Globus pallidus (tissue), 1 donor: ENCODE measurements at regions not wholly inside any gene's neighbourhood (a gene's known extent, or its start where the extent isn't known, plus 50 kb on each side); places are given as distances from the start of the nearest gene placed in this dataset.
"Not testable (repeated sequence)": the region's sequence is repeated elsewhere in the genome, so short reads cannot be mapped to it uniquely, and the experiment has no call there.

Experiments
- DNase-seq: peaks from one replicate; pipeline ENCODE4 v3.0.0-alpha.2; 2015; ENCODE audit warnings: low spot score

DNA sequence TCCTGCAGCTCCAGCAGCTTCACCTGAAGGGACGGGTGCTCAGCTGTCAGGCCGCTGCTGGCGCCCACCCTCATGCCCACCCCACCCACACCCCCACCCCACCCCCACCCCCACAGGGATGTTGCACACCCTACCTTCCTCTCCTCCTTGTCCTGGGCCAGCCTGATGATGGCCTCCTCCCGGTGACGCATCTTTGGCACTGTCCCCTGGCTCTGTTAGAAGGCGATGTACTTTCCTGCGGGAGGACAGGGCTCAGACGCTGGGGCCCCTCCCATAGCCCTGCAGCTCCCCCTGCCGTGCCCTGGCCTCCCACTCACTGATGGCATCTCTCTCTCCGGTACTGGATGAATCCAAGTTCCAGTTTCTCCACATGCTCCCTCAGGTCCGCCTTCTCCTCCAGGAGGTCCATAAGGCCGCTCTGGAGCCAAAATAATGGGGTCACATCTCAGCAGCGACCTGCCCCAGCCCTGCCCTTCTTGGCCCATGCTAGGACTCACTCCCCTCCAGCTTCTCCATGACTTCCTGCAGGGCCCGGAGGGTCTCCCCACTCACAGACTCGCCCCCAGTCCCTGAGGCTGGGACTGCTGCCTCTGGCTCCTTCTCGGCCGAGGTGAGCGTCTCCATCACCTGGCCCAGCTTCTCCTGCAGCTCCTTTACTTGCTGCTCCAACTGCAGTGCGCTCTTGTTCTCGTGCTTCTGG is 55.2 kb downstream of the GOLGA8B start:
- DNase-seq: not testable (repeated sequence)

DNA sequence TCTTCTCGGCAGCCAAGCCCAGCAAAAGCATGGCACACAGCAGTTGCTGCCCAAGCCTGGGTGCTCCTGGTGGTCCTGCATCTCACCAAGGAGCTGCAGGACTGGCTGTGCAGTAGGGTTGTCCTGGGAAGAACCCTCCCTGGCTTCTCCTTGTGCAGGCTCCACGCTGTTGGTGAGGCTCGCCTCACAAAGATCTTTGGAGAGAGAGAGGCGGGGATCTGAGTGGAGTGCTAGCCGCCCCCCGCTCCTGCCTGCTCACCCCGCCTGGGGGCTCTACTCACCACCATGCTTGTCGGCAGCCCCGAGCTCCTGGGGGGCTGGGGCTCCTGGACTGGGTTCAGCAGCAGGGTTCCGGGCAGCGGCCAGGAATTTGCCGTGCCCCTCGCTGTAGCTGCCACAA is 55.8 kb downstream of the GOLGA8B start:
- DNase-seq: not testable (repeated sequence)

DNA sequence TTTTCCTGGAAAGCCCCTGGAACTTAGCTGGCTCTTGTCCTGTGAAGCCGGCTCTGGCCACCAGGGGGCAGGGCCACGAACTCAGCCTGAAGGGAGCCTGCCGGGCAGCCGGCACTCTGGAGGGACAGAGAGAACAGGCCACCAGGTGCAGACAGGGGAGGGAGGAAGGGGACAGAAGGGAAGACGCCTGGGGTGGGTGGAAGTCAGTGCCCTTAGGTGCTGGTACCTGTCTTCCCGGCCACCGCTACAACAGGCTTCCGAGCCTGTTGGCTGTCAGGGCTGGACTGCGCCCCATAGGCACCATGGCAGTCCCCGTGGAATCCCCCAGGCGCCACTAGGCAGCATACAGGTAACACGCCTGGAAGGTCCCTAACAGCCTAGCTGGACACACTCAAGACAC is 59.6 kb downstream of the GOLGA8B start:
- DNase-seq: not testable (repeated sequence)

DNA sequence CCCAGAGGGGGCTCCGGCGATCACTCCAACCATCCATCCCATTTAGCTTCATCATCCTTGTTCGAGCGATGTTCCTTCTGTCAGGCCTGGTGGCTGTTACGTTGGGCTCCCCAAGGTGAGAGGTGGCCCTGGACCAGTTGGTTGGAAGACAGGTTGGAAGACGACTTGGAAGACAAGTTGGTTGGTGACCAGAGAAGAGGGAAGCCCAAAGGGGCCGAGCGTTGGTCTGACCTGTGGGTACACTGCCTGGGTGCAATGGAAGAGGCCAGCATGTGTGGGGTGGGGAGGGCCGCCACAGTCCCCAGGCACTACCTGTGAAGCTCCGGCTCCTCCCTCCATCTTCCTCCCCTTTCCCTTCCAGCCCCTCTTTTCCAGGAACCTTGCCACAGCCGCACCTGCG is 60.9 kb downstream of the GOLGA8B start:
- DNase-seq: not testable (repeated sequence)

DNA sequence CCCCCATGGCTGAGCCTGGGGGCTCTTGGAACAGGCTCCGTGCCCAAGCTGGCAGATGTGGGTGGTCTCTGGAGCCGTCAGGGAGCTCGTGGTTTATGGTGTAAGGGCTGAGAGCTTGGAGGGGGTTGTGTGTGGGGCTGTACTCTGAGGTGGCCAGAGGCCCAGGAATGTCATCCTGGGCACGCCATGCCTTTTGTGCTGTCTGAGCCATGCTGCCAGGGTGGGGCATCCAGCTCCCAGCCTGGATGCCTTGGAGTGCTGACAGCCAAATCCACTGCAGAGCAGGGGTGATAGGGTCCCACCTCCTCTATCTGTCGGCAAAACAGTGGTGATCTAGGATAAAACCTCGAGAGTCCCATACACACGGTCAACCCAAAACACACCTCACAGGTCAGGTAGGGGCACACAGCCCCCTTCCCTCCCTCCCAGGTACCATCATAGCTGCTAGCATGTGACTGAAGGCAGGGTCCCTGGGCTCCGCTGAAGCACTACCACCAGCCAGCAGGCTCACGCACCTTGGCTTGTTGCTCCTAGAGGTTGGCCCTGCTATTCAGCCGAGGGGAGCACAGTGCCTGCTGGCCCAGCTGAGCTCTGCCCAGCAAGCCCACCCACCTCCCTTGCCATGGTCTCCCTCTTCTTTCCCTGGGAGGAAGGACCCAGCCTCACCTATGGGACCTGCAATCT is 61.5 kb downstream of the GOLGA8B start:
- DNase-seq: not testable (repeated sequence)

DNA sequence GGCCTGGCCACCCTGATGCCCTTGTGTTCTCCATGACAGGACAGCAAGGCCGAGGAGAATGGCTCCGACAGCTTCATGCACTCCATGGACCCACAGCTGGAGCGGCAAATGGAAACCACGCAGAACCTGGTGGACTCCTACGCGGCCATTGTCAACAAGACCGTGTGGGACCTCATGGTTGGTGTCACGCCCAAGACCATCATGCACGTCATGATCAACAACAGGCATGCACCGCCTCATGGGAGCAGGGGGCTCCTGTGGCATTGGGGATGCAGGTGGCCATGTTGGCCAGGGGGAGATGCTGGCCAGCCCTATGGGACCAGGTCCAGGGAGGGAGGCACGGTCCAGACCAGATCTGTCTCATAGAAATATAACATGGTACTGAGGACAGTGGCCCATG is 62.9 kb downstream of the GOLGA8B start:
- no peak for DNase-seq

DNA sequence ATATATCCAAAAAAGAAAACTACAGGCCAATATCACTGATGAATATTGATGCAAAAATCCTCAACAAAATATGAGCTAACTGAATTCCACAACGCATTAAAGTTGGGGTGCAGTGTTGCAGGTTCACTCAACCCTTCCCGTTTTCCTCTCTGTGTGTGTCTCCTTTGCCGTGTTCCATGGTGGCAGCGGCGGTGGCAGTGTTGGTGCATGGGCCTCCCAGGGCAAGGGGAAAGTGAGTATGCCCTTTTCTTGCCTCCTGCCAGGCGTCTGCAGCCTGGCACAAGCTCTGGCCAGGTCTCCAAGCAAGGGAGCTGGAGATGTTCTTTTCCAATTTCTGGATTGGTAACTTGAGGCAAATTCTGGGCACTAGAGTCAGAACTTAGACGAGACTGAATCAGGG is 63.4 kb downstream of the GOLGA8B start:
- not testable (repeated sequence) for DNase-seq

DNA sequence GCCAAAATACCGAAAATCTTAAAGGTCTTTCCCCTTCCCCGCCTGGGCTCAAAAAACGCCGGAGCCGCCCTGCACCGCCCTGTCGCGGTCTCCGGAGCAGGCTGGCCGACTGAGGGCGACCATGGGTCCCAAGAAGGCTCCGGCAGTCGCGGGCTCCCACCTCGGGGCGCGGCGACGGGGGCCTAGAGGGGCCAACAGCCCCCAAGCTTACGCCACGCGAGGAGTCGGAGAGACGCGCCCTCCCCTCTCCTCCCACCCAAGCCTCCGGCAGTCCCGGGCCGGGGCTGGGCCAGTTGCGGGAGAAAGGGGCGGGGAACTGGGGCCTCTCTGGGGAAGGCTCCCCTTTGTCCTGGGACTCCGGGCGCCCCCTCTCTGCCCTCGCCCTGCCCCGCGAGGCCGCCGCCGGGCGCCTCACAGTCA is 69.2 kb downstream of the GOLGA8B start:
- DNase-seq: peak; percentile 14

DNA sequence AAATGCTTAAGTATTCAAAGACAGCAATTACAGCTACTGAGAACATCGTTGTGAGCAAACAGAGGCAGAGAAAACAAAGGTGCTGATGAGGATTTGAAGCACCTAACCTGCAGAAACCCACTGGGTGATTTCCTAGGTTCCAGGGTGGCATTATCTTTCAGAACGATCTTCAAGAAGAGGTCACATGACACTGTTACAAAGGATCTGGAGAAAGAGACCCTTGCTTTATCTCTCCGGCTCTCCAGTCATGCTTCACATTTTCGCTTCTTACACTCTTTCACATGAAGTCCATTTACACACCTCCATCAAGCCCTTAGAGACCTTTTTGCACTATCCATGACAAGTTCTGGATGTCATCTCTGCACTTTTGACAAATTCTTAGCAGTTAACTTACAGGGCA is 70.8 kb downstream of the GOLGA8B start:
- no peak for DNase-seq

DNA sequence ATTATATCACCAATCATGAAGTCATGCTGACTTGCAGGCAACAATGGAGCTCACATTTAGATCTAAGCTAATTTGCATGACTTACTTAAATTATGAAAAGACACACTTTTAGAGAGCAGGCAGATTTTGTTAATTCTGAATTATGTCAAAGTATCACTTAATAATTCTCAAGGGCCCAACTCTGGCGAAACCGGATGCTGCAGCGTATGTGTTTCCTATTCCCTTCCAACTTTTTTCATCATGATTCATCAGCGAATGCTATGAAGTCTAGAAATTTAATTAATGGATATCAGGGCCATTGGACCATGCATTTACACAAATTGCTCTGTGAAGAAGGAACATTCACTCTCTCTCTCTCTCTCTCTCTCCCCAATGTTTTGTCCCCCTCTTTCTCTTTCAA is 63.5 kb upstream of the GOLGA8A start:
- no peak for DNase-seq

DNA sequence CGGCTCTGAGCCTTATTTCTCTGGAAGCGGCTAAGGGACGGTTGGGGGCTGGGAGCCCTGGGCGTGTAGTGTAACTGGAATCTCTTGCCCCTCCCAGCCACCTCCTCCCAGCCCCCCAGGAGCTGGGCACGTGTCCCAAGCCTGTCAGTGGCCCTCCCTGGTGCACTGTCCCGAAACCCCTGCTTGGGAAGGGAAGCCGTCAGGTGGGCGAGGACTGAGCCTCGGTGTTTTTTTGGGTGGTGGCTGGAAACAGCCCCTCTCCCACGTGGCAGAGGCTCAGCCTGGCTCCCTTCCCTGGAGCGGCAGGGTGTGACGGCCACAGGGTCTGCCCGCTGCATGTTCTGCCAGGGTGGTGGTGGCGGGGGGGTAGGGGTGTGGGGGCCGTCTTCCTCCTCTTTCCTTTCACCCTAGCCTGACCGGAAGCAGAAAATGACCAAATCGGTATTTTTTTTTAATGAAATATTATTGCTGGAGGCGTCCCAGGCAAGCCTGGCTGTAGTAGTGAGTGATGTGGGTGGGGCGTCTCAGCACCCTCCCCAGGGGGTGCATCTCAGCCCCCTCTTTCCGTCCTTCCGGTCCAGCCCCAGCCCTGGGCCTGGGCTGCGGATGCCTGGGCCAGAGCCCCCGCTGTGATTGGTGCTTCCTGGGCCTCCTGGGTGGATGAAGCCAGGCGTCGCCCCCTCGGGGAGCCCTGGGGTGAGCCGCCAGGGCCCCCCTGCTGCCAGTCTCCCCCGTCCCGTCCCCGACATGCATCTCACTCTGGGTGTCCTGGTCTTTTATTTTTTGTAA is 58.8 kb upstream of the GOLGA8A start:
- no peak for DNase-seq

DNA sequence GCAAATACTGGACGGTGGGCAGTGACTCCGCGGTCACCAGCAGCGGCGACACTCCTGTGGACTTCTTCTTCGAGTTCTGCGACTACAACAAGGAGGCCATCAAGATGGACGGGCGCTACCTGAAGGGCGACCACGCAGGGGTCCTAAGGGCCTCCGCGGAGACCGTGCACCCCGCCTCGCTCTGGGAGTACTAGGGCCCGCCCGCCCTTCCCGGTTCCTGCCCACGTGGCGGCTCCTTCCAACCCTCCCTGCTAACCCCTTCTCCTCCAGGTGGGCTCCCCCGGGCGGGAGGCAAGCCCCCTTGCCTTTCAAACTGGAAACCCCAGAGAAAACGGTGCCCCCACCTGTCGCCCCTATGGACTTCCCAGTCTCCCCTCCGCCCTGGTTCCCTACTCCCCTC is 58.1 kb upstream of the GOLGA8A start:
- DNase-seq: not testable (repeated sequence)

DNA sequence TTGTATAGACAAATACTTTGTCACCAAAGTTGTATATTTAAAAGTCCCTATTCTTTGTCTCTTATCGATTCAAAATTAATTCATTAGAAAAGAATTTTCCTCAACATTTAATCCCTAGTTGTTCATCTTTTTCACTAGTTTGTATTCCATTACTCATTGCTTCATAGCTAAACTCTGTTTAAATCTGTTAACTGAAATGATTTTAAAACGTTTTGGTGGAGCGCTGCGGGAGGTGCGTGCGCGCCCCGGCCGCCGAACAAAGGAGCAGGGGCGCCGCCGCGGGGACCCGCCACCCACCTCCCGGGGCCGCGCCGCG is 56.4 kb upstream of the GOLGA8A start:
- DNase-seq: no peak

DNA sequence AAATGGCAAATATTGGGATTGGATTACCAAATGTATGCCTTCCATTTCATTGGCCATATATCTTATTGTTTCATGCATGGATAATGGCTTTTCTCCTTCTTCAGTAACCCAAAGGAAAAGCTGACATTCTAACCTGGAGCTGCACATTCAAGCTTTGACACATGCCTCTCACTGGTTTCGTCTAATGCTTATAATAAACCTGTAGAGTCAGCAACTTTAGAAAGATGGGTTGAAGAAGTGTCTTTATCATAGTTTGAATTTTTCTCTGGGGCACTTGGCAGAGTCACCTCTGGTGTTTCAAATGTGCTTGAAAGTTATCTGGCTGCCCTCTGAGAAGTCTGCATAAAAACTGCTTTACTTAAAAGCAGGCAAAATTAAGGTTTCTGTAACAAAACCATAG is 55.4 kb upstream of the GOLGA8A start:
- DNase-seq: no peak

DNA sequence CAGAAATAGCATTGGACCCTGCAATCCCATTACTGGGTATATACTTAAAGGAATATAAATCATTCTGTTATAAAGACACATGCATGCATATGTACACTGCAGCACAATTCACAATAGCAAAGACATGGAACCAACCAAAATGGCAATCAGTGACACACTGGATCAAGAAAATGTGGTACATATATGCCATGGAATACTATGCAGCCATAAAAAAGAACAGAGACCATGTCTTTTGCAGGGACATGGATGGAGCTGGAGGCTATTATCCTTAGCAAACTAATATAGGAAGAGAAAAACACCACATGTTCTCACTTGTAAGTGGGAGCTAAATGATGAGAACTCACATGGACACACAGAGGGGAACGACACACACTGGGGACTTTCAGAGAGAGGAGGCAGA is 53.9 kb upstream of the GOLGA8A start:
- DNase-seq: not testable (repeated sequence)

DNA sequence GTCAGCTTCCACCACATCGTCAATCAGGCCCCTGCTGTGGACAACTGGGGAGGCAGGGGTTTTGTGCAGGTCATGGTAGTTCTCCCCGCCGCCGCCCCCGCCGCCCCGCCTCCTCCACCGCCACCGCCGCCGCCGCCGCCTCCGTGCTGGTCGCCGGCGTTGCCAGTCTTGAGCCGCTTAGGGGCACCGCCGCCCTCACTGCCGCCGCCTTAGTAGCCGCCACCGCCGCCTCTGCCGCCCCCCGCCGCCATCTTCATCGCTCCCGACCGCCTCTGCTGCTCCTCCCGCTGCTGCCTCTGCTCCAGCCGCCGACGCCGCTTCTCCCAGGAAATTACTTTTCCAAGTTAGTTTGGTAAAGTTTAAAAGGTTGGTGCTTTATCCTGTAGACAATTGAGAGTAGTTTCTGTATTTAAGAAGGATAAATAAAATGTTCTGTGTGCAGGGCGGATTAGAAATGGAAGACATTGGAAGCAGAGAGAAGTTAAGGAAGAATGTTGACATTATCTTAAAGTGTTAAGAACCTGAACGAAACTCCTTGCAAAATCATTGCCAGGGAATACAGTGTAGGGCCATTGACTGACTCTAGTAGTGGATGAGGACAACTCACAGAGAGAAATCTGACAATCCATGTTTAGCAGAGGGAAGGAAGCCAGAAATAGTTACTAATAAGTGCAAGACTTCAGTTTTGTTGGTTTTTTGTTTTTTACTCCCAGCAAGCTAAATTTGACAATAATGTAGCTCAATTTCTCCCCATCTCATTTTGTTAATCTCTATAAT is 53.0 kb upstream of the GOLGA8A start:
- DNase-seq: no peak

DNA sequence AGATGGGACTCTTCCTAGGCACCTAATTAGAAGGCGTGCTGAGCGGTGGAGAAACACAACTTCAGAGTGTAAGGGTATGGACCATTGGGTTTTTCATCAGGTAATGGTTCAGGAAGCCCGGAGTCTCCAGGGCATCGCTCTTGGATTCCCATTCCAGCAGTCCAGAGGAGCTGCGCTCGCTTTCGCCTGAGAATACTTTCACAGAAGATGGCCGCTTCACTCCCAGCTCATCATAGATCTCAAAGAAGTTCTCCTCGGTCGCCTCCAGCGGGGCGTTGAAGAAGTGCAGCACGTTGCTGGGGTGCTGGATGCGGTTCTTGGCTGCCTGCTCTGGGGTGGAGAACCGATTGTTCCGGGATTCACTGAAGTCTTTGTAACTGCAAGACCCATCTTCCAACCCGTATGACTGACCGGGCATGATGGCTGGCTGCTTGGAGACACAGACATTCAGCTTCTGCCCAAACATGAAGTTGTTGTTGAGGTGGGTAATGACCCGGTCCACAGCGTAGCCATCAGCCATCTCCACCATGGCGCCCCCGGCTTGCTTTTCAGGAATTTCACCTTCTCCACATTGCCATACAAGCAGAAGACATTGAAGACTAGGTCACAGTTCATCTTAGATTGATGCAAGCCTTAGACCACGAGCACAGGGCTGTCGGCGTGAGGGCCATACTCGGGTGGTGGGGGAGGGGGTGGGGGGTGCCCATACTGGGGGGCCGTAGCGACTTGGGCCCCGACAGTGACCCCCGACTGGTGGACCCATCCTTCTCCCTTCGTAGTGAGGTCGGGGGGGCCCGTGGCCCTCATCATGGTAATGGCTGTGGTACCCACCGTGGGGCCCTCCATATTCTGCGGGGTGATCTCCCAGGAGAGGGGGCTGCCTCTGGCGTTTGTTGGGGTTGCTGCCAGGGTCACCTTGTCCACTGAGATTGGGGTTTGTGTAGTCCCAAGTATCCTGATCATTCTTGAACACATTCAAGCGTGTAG is 51.7 kb upstream of the GOLGA8A start:
- not testable (repeated sequence) for DNase-seq
